Nephron progenitor cell (in vitro differentiated cells): ENCODE measurements at regions not wholly inside any gene's neighbourhood (a gene's known extent, or its start where the extent isn't known, plus 50 kb on each side); places are given as distances from the start of the nearest gene placed in this dataset.
"Not testable (repeated sequence)": the region's sequence is repeated elsewhere in the genome, so short reads cannot be mapped to it uniquely, and the experiment has no call there.

ENCODE experiments used
- DNase-seq: peaks from one replicate; pipeline ENCODE4 v3.0.0; 2021
- H3K27ac Mint-ChIP-seq: 2 replicates; pipeline ENCODE4 v1.8.0; 2021; ENCODE audit warnings: mild to moderate bottlenecking, moderate library complexity, mixed read lengths
- H3K27me3 Mint-ChIP-seq: 2 replicates; pipeline ENCODE4 v1.8.0; 2021; ENCODE audit warnings: mild to moderate bottlenecking, low read depth, mixed read lengths; ENCODE audit not compliant: poor library complexity
- H3K36me3 Mint-ChIP-seq: 2 replicates; pipeline ENCODE4 v1.8.0; 2021; ENCODE audit warnings: low read depth, mixed read lengths
- H3K4me1 Mint-ChIP-seq: 2 replicates; pipeline ENCODE4 v1.8.0; 2021; ENCODE audit warnings: mixed read lengths
- H3K4me3 Mint-ChIP-seq: 2 replicates; pipeline ENCODE4 v1.8.0; 2021; ENCODE audit warnings: mild to moderate bottlenecking, moderate library complexity, mixed read lengths
- H3K9me3 Mint-ChIP-seq: 2 replicates; pipeline ENCODE4 v1.8.0; 2021; ENCODE audit warnings: mild to moderate bottlenecking, moderate library complexity, mixed read lengths
- TF ChIP-seq, protein P1 (sequence below): fragments of 200-600 bp; sonication (generic); IDR thresholded peaks from 2 replicates; pipeline ENCODE4 v1.5.0; 2021; ENCODE audit warnings: antibody characterized with exemption

DNA sequence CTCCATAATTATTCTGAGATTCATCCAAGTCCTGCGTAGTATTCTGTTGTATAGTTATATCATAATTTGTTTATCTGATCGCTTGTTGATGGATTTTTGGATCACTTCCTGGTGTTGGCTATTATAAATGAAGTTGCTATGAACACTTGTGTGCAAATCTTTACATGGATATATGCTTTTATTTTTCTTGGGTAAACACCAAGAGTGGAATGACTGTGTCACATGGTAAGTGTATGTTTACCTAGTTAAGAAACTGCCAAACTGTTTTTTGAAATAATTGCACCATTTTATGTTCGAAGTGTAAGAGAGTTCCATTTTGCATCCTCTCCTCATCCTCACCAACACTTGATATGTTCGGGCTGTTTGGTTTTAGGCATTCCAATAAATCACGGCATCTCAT lies 360.4 kb upstream of the FRG2C start:
- peaks cover 3% of the 10 kb centered on the region for H3K9me3 Mint-ChIP-seq
- H3K4me3 Mint-ChIP-seq, result no peak overlapping the region
- H3K36me3 Mint-ChIP-seq, result no peaks in the 10 kb centered on the region
- no peak for DNase-seq
- TF ChIP-seq, protein P1, sequence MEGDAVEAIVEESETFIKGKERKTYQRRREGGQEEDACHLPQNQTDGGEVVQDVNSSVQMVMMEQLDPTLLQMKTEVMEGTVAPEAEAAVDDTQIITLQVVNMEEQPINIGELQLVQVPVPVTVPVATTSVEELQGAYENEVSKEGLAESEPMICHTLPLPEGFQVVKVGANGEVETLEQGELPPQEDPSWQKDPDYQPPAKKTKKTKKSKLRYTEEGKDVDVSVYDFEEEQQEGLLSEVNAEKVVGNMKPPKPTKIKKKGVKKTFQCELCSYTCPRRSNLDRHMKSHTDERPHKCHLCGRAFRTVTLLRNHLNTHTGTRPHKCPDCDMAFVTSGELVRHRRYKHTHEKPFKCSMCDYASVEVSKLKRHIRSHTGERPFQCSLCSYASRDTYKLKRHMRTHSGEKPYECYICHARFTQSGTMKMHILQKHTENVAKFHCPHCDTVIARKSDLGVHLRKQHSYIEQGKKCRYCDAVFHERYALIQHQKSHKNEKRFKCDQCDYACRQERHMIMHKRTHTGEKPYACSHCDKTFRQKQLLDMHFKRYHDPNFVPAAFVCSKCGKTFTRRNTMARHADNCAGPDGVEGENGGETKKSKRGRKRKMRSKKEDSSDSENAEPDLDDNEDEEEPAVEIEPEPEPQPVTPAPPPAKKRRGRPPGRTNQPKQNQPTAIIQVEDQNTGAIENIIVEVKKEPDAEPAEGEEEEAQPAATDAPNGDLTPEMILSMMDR, result no peak
- no peaks in the 10 kb centered on the region for H3K27me3 Mint-ChIP-seq
- no peak overlapping the region for H3K27ac Mint-ChIP-seq
- H3K4me1 Mint-ChIP-seq, result peaks cover 9% of the 10 kb centered on the region

DNA sequence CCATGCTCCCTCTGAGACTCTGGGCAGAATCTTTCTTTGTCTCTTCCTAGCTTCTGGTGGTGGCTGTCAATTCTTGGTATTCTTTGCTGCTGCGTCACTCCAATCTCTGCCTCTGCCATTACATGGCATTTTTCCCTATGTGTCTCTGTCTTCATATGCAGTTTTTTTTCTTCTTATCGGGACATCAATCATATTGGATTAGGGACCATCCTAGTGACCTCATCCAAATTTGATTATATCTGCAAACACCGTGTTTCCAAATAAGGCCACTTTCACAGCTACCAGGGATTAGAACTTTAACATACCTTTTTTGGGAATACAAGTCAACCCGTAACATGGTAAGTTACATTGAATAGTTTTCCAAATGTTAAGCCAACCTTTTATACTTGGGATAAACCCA lies 358.2 kb upstream of the FRG2C start:
- Mint-ChIP-seq H3K4me1 (peaks cover 9% of the 10 kb centered on the region), H3K27ac (no peak overlapping the region), H3K4me3 (no peak overlapping the region), H3K27me3 (no peaks in the 10 kb centered on the region), H3K36me3 (no peaks in the 10 kb centered on the region), H3K9me3 (no peaks in the 10 kb centered on the region)
- DNase-seq, result no peak
- TF ChIP-seq, protein P1, result no peak

DNA sequence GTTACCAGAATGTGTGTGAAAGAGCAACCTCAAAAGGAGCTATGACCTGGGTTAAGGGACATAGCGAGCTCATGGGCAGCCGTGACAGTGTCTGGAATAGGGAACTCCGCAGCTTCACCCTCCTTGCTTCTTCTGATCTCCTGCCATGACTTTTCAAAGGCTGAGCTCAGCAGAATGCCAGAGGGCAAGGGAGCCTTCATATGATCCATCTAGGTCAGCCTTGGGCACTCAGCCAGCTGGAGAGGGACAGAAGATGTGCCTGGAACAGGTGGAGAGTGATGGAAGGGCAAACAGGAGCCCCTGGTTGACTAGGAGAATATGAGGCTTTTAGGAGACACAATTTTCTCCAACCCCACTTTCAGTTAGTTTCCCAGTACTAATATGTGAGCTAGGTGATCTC lies 352.8 kb upstream of the FRG2C start:
- H3K27me3 Mint-ChIP-seq, result peaks cover 17% of the 10 kb centered on the region
- not testable (repeated sequence) for H3K36me3 Mint-ChIP-seq

DNA sequence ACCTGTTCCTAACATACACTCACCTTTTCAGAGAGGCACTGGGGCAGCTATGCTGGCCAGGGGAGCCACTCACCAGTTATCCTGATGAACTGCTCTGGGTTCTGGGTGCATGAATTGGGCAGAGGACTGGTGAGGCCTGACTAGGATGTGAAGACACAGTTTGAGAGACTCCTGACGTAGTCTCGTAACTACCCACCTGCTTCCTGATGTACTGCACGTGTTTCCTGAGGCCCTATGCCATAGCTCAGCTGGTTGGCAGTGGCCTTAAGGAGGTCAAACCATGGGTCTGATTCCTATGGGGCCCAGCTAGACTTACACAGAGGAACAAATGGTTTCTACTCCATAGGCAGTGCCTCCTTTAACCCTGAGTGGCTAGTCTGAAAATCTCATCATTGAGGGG lies 351.7 kb upstream of the FRG2C start:
- H3K4me1 Mint-ChIP-seq, H3K4me3 Mint-ChIP-seq, H3K36me3 Mint-ChIP-seq, H3K27ac Mint-ChIP-seq, H3K9me3 Mint-ChIP-seq, DNase-seq: not testable (repeated sequence)
- H3K27me3 Mint-ChIP-seq, result peaks cover 22% of the 10 kb centered on the region

More for the DNA sequence above, 352.8 kb upstream of the FRG2C start:
- H3K27ac Mint-ChIP-seq, DNase-seq, H3K9me3 Mint-ChIP-seq, H3K4me3 Mint-ChIP-seq, H3K4me1 Mint-ChIP-seq: not testable (repeated sequence)

DNA sequence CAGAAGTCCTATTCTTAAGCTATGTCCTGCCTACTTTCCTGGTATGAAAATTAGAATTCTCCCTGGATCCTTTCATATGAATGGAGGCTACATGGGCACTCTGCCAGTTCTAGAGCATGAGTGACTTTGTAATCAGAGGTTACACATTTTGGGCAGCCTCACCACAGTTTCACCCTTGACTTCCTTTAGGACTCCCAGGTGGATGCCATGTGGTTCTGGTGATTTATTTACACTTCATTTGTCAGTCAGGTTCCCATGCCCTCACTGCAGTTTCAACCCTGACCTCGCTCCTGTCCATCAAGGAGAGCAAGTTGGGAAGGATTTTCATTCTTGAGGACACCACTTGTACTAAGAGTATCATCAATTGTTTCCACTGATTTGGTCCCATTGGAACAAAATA lies 344.4 kb upstream of the FRG2C start:
- DNase-seq, H3K27ac Mint-ChIP-seq, H3K36me3 Mint-ChIP-seq, H3K4me3 Mint-ChIP-seq, H3K9me3 Mint-ChIP-seq: not testable (repeated sequence)
- Mint-ChIP-seq H3K27me3 (peaks cover 17% of the 10 kb centered on the region), H3K4me1 (peaks cover 23% of the 10 kb centered on the region)

DNA sequence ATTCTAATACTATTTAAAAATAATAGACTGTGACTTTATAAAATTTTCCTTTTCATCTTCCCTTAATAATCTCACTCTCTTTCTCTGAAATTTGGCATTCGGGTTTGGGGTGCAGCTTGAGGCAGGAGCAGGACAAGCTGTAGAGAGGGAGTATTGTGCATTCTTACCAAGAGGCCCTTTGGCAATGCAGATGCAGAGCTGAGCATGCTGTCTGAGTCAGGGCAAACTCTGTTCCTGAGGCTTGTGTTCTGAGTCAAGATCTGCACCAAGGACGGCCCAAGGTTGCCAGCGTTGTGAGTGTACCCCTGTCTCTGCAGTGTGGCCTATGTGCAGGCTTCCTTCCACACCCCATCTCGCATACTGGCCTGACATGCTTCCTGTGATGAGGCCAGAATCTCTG lies 343.8 kb upstream of the FRG2C start:
- H3K27ac Mint-ChIP-seq, result no peak overlapping the region

DNA sequence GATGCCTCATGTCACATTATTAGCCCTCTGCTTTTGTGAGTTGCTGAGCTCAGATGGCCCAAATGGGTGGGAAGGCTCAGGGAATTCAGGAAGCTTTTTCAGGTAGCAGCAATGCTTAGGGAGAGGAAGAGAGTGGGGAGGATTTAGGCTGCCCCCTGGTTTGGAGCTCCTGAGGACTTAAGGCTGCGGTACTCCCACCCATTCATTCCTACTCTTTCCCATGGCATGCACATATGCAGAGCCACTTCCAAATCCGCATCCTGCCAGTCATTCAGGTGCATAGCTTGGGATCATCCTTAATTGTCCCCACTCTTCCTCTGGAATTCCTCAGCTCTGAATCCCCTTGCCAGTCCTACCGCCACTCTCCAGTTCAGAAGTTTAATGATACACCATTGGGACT lies 343.1 kb upstream of the FRG2C start:
- no peak for DNase-seq
- no peaks in the 10 kb centered on the region for H3K9me3 Mint-ChIP-seq
- H3K27ac Mint-ChIP-seq, result no peak overlapping the region
- TF ChIP-seq, protein P1, result no peak
- H3K4me3 Mint-ChIP-seq, result no peak overlapping the region
- no peaks in the 10 kb centered on the region for H3K36me3 Mint-ChIP-seq
- H3K27me3 Mint-ChIP-seq, result peaks cover 14% of the 10 kb centered on the region
- H3K4me1 Mint-ChIP-seq, result peaks cover 25% of the 10 kb centered on the region

More for the DNA sequence above, 343.8 kb upstream of the FRG2C start:
- peaks cover 11% of the 10 kb centered on the region for H3K27me3 Mint-ChIP-seq
- H3K4me3 Mint-ChIP-seq, result no peak overlapping the region
- H3K4me1 Mint-ChIP-seq, result peaks cover 23% of the 10 kb centered on the region
- TF ChIP-seq, protein P1, result no peak
- H3K36me3 Mint-ChIP-seq, result no peaks in the 10 kb centered on the region
- DNase-seq, result no peak
- H3K9me3 Mint-ChIP-seq, result no peaks in the 10 kb centered on the region

DNA sequence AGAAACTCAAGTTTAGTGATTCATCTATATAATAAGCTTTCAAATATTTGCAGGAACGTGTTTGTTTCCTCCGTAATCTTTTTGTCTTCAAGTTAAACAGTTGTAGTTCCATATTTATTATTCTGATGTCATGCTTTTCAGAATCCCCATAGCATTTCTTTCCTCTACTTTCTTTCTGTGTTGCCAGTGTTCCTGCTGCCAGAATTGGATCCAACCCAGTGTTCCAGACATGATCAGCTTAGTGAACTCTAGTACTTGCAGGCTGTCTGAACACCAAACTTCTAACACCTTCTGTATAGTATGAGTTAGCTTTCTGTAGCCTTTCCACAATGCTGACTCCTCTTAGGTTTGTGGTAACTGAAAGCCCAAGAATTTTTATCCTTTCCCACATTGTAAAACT lies 340.2 kb upstream of the FRG2C start:
- H3K9me3 Mint-ChIP-seq, H3K36me3 Mint-ChIP-seq, DNase-seq, H3K27ac Mint-ChIP-seq, H3K4me3 Mint-ChIP-seq: not testable (repeated sequence)
- H3K4me1 Mint-ChIP-seq, result peaks cover 53% of the 10 kb centered on the region
- H3K27me3 Mint-ChIP-seq, result peaks cover 15% of the 10 kb centered on the region
